GM18517 (cell line): ENCODE measurements at regions not wholly inside any gene's neighbourhood (a gene's known extent, or its start where the extent isn't known, plus 50 kb on each side); places are given as distances from the start of the nearest gene placed in this dataset.

Experiments
- ATAC-seq: cut with Tn5 transposase; IDR thresholded peaks from one replicate; pipeline ENCODE4 v1.9.1; 2021; ENCODE audit warnings: mild to moderate bottlenecking, moderate library complexity; ENCODE audit not compliant: unreplicated experiment

DNA sequence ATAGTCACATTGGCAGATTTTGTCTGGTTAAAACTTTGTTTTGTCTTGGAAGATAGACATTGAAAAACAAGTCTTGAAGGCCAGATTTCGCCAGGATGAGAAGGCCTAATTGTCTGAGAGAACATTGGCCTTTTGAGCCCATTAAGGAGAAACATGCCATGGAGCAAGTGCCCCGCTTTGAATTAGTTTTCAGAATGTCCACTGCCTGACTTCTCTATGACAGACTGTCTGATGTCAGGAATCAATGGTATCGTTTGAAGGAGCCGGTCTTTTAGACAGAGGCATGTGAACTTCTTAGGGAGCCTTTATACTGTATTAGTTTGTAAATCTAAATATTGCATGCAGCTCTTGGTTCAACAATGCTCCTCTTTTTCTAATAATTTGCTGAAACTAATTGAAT, 155.9 kb downstream of the DLEU7 start:
- ATAC-seq = no peak

DNA sequence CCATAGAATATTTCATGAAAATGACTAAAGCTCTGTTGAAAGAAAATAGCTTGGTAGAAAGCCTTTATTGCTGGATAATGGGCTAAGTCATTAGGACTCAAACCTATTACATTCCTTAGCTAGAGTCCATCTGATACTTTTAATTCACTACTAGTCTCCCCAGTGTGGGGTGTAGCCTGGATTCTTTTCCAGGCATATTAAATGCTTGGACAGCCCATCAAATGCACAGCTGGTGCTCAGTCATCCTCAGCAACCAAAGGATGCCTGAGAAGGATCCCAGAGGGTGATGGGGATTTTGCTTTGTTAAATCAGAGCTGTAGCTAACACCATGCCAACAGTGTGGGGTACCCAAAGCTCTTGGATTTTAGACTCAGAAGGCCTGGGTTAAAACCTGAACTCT, 153.5 kb downstream of the DLEU7 start:
- no peak for ATAC-seq

DNA sequence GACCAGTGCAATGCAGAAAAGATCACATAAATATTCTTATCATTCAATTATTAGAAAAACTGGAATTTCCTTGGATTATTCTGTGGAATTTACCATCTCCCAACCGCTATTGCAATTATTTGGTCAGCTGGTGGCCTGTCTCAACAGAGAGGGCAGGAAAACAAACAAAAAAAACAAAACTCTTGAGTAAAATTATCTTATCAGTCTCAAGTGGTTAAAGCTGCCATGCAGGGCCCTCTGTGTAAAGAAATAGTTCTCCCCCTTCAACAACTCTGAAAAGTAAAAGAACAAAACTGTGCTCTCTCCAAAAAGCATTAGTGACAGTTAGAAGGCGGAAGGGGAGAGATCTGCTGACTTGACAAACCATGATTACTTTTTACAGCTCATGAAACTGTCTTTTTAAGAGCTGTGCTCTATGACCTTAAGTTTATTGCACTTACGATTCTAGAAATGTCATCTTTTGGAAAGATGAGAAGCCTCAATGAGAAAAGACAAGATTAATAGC, 152.3 kb downstream of the DLEU7 start:
- no peak for ATAC-seq

- ATAC-seq = no peak
These were observed 151.7 kb downstream of the DLEU7 start for GRCh38 chr13:50691681-50692263.

DNA sequence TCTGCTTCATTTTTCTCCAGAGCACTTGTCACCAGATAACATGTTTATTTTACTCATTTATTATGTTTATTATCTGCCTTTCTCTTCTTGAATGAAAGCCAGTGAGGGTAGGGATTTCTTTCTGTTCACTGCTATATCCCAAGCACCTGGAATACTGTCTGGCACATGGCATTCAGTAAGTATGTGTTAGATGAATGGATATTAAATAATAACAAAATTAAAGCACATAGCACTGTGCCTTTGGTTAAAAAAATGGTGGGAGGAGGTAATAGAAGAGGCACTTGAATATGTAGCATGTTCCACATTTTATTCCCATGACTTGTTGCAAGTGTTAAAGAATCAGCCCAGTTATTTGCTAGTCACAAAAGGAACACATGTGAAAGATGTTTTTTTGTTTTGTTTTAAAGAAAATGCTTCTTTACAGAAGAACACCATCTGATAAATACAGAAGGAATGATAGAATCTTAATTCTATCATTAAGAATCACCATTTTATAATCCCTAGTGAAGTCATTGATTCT, 151.0 kb downstream of the DLEU7 start:
- no peak for ATAC-seq

DNA sequence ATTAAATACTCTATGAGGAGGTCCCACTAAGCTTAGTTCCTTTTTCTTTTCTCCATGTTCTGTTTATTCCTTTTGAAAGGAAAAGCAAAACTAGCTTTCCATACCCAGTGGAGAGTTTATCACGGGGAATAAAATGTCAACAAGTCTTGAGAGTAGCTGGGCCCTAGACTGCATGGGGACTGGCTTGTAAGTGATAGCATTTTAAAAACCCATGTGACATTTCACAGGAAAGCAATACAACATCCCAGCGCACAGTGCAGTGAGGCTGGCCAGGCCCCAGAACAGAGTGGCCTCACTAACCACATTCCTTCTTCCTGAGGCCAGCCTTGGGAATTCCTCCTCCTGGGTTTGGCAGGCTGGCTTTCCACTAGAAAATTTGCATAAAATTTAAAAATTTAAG, 149.8 kb downstream of the DLEU7 start:
- ATAC-seq = no peak

- no peak for ATAC-seq
These were observed 145.5 kb downstream of the DLEU7 start for GRCh38 chr13:50697746-50698539.

GRCh38 chr13:50699874-50700663, 143.4 kb downstream of the DLEU7 start:
- no peak for ATAC-seq

GRCh38 chr13:50700664-50701305, 142.7 kb downstream of the DLEU7 start:
- no peak for ATAC-seq

DNA sequence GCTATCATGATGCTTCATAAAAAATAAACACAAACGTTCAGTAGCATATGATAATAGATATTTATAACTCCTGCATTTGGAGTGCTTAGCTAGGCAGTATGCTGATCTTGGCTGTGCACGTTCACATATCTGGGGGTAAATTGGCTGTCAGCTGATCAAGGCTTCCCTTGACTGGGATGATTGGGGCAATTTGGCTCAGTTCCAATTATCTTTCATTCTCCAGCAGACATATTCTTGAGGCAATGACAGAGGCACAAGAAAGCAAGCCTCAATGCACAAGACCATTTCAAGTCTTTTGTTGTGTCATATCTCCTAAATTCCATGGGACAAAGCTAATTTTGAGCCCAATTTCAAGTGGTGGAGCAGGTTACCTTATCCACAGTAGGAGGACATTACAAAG, 142.0 kb downstream of the DLEU7 start:
- ATAC-seq = no peak

DNA sequence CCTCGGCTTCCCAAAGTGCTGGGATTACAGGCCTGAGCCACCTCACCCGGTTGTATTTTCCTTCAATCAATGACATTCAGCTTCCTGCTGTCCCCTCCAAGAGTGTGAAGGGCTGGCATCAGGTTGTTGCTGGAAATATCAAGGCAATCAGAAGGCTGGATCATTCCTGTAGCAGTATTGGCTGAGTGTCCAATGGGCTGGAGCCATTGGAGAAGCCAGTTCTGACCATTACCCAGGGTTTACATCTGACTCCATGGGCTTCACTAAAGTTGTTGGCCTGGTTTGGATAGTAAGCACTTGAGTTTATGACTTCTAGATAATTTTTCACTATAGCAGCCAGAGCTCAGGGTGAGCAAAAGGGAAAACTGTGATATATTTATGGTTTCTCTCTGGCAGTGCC, 137.0 kb downstream of the DLEU7 start:
- no peak for ATAC-seq

- ATAC-seq = no peak
These were observed 135.9 kb downstream of the DLEU7 start for GRCh38 chr13:50707628-50708027.

- ATAC-seq = no peak
These were observed 135.0 kb downstream of the DLEU7 start for GRCh38 chr13:50708461-50708860.

DNA sequence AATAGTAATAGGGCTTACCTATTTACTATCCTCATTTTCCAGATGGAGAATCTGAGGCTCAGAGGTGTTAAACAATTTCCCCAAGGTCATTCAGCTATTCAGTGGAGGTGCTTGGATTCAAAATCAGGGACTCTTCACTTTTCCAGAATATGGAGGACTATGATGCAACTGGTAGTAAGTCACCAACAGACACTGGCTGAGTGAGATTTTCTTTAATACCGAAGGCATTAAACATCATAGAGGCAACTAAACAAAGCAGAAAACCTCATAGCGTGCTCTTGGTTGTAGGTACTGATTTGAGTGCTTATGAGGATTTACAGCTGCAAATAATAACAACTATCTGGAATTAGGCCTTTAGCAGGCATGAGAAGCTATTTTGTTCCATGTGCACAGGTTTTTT, 134.4 kb downstream of the DLEU7 start:
- no peak for ATAC-seq

DNA sequence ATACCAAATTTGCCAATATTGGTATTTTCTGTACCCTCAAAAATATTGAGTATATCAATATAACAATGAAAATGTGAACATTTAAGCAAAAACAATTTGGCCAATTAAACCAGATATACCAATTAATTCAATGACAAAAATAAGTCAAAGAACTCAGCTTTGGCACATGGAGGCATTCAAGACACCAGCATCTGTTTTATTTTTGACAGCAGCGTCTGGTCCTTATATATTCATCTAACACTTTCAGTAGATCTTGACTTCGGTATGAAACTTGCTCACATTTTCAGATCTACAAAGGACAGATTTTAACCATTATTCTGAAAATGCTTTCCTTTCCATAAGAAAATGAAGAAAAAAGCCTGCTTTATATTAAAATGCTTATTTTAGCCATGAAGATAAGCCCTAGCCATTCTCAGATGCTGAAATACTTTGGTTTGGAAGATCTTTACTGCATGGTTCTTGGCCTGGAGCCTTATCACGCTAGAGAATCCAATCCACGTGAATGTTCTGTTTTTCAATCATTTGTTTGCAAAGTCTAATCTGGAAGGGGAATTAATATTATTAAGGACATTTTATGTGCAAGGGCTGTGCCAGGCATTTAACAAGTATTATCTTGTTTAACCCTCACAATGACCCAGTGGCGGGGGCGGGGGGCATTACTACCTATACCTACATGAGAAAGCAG, 132.2 kb downstream of the DLEU7 start:
- no peak for ATAC-seq

- ATAC-seq = no peak
These were observed 131.5 kb downstream of the DLEU7 start for GRCh38 chr13:50711996-50712395.

- ATAC-seq = no peak
These were observed 131.0 kb downstream of the DLEU7 start for GRCh38 chr13:50712456-50712855.

DNA sequence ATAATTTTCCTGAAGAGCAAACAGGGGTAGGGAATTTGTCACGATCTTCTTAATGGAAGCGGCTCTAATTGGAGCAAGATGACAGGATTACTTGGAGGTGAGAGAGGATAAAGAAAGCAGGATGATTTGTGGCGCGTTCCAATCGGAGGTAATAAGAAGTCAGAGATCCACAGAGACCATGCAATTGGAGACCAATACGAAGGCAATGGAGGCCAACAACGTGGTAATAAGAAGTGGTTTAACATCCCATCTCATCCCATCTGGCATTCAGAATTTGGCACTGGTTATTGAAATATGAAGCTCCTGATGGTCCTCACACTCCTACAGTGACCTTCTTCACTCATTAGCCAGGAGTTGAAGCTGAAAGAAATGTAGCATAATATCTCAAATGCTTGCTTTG, 130.6 kb downstream of the DLEU7 start:
- no peak for ATAC-seq

- ATAC-seq = no peak
These were observed 129.8 kb downstream of the DLEU7 start for GRCh38 chr13:50713523-50714248.

DNA sequence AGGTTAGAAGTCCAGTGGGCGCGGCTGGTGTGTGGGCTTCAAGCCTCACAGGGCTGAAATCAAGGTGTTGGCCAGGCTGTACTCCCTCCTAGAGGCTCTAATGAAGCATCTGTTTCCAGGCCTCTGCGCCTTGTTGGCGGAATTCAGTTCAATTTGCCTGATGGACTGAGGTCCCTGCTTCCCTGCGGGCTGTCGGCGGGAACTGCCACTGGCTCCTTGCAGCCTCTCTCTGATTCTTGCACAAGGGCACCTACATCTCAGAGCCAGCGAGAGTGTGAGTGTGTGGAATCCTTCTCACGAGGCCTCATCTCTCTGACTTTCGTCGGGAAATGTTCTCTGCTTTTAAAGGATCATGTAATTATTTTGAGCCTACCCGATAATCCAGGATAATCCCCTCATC, 128.6 kb downstream of the DLEU7 start:
- ATAC-seq = no peak
